HepG2 (cell line): ENCODE measurements at regions not wholly inside any gene's neighbourhood (a gene's known extent, or its start where the extent isn't known, plus 50 kb on each side); places are given as distances from the start of the nearest gene placed in this dataset.

Experiments used
- BRF2 ChIP-seq: sonication (generic); formaldehyde crosslinking; IDR thresholded peaks from 2 replicates; pipeline ENCODE4 v1.8.1; 2022; ENCODE audit warnings: mild to moderate bottlenecking, missing genetic modification reagents
- CTCF ChIP-seq: sonication (generic); formaldehyde crosslinking; IDR thresholded peaks from 2 replicates; pipeline ENCODE4 v1.5.0; 2020; ENCODE audit warnings: mild to moderate bottlenecking, missing genetic modification reagents, moderate library complexity

GRCh38 chr1:87783315-87783714 lies 454.6 kb downstream of the LMO4 start:
- no peak for TF ChIP-seq BRF2 (CRISPR knock-in tag)
- TF ChIP-seq CTCF (CRISPR knock-in tag), result no peak
